Brain pericyte (primary cell): ENCODE measurements at regions not wholly inside any gene's neighbourhood (a gene's known extent, or its start where the extent isn't known, plus 50 kb on each side); places are given as distances from the start of the nearest gene placed in this dataset.
"Not testable (repeated sequence)": the region's sequence is repeated elsewhere in the genome, so short reads cannot be mapped to it uniquely, and the experiment has no call there.

Experiments used
- DNase-seq: peaks from one replicate; pipeline ENCODE4 v3.0.0-alpha.2; 2012; ENCODE audit warnings: low read depth, low spot score

DNA sequence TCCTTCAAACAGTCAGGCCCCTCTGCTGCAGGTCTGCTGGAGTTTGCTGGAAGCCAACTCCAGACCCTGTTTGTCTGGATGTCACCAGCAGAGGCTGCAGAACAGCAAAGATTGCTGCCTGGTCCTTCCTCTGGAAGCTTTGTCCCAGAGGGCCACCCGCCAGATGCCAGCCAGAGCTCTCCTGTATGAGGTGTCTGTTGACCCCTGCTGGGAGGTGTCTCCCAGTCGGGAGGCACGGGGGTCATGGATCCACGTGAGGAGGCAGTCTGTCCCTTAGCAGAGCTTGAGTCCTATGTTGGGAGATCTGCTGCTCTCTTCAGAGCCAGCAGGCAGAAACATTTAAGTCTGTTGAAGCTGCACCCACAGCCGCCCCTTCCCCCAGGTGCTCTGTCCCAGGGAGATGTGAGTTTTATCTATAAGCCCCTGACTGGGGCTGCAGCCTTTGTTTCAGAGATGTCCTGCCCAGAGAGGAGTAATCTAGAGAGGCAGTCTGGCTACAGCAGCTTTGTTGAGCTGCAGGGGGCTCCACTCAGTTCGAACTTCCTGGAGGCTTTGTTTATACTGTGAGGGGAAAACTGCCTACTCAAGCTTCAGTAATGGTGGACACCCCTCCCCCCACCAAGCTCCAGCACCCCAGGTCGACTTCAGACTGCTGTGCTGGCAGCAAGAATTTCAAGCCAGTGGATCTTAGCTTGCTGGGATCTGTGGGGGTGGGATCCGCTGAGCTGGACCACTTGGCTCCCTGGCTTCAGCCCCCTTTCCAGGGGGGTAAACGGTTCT lies 72.1 kb downstream of the OGFRL1 start:
- DNase-seq, result not testable (repeated sequence)

DNA sequence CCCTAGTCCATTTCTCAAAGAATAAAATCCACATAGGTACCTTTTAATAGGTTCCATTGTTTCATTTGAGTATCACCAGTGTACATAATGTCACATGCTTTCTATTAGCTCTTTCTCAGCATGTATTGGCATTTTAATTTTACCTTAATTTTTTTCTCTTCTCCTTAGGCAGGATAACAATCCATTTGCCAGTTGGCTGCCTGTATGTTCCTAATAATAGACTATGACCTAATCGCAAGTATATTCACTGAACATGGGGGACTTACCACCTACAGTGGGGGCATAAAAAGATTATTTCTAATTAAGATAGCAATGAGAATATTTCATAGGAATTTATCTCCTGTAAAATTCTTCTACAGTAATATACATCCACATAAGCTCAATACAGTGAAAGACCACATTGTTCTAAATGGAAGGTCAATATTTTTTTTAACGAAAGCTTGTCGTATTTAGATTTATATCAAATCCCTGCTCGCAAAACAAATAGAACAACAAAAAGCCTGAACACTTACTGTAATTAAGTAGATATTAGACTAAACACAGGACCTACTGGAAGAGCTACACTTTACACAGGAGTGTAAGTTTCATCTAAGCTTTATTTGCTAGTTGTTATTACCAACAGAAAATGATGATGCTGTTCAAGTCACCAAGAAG lies 76.4 kb downstream of the OGFRL1 start:
- no peak for DNase-seq

DNA sequence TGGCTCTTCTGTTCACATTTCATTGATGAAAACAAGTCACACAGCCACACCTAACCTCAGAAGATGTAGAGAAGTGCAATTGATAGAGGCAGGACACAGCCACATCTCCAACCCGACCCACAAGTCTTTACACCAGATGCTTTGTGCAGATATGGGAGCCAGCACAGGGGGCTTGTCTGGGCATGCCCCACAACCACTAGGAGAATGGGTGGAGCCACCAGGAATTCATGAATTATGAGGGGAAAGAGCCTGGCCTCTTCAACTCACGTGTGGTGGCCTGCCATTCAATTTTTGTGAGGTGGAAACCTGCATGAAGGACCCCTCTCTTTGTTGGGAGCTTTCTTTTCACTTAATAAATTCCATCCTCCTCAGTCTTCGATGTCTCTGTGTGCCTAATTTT lies 79.1 kb downstream of the OGFRL1 start:
- no peak for DNase-seq

DNA sequence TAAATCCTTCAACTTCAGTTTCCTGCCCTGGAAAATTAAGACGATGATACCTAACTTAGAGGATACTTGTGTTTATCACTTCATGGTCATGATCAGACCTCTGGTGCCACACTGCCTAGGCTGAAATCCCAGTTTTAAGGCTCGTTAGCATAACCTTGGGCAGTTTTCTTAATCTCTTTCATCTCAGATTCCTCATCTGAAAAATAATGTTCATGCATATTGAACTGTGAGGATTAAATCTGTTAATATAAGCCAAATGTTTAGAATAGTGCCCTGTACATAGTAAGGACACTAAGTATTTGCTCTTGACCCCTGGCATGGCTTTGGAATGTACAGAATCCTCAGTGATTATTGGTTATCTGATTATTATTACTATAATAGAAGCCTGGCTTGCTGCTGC lies 79.7 kb downstream of the OGFRL1 start:
- DNase-seq, result no peak

DNA sequence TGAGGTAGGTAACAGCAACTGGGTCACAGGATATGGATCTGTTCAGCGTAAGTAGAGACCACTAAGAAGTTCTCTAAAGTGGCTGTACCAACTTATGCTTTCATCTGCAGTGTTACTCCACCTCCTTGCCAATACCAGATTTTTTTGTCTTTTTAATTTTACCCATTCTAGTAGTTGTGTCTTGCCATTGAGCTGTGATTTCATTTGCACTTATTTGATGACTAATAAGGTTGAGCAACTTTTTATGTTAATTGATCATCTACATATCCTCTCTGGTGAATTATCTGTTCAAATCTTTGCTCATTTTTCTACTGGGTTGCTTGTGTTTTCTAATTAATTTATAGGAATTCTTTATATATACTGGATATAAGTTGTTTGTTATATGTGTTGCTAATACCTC lies 82.9 kb downstream of the OGFRL1 start:
- no peak for DNase-seq

DNA sequence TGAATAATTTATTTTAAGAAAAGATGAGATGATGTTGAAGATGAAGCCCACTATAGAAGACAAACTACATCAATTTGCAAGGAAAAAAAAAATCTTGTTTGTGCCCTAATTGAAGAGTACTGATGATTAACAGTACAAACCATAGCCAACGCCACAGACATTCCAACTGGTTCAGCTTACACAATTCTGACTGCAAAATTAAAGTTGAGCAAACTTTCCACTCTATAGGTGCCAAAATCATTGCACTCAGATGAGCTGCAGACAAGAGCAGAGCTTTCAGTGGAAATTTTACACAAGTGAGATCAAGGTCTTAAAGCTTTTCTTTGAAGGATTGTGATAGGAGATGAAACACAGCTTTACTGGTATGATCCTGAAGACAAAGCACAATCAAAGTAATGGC lies 85.3 kb downstream of the OGFRL1 start:
- no peak for DNase-seq

DNA sequence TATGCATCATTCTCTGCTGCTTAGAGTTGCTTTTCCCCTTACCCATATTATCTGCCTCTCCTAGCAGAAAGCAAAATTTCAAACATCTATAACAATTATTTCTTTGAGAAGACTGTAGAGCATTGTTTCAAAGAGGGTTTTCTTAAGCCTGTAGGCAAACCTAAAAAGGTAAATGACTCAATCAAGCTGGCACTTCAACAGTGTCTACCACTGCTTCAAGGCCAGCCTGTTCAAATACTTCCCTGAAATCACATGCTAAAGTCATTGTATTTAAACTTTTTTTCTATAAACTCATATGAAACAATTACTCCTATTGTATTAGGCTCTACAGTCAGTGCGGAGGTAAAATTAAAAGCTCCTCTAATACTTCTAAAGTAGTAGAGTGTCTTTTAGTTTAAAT lies 87.1 kb downstream of the OGFRL1 start:
- no peak for DNase-seq

DNA sequence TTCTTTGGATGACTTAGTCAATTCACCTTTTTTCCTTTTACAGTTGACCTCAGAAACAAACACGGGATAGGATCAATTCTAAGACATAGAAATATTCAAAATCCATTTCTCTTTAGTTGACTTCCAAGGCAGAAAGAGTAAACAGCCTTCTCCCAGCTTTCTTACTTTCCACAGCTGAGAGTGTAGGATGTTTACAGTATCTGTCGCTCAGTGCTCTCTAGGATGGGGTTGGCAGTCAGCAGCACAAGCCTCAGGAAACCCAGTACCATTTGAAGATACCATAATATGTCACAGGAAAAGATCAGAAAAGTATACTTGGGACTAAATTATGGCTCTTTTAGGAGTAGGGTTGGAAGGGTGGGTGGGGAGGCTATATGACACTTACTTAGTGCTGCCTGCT lies 88.2 kb downstream of the OGFRL1 start:
- no peak for DNase-seq

DNA sequence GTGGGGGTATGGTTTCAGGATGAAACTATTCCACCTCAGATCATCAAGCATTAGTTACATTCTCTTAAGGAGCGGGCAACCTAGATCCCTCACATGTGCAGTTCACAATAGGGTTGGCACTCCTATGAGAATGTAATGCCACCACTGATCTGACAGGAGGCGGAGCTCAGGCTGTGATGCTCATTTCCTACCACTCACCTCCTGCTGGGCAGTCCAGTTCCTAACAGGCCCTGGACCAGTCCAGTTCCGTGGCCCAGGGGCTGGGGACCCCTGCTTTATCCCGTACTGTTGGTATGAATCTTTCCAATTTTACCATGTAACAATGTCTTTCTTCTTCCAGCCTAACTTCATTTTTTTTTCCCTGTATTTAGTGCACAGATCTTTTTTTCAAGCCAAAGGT lies 94.9 kb downstream of the OGFRL1 start:
- DNase-seq, result no peak

DNA sequence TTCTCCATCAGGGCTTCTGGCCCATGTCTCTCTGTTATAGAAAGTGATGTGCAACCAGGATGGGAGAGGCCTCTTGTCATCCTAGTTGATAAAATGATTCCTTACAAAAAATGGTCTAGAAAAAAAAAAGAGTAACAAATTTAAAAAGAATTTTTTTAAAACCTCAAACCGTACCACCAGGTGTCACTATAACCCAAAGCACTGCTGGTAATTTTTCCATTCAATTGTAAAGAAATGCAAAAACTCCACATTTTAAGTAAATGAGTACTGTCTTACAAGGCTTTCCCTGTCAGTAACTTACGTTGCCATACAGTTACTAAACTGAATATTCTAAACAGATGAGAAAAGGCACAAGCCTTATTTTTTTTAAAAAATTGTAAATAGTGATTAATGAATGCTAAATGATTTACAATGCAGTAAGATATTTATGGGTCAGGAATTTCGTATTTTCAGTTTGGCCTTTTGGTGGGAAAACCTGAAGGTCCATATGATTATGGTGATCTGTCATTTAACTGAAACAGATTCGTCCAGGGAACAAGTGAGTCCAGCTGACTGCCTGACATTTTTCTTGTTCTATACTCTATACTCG lies 95.4 kb downstream of the OGFRL1 start:
- no peak for DNase-seq

DNA sequence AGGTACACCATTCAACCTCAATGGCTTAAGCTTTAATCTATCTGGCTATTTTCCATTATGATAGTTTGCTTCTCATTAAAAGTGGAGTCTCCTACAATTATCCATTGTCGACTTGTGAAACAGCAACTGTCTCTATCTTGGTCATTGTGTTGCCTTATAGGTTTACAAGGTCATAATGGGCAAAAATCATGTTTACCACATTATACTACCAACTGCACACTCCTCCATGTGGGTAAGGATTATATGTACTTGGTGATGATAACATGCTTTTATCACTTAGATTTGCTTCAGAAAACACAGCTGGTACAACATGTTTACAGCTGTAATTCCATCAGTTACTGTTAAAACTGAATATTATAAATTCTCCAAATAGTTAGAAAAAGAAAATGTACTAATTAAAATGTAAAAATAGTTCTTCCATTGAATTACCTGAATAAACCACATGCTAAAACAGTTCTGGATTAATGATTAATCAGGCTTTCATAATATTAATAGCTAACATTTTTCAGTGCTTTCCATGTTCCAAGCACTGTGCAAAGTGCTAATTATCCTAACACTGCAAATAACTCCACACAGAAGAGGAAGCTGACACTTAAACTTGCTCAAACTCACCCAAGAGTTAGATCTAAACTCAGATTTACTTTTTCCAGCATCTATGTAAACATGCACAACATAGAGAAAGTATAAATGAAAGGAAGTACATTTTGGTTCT lies 96.7 kb downstream of the OGFRL1 start:
- no peak for DNase-seq

DNA sequence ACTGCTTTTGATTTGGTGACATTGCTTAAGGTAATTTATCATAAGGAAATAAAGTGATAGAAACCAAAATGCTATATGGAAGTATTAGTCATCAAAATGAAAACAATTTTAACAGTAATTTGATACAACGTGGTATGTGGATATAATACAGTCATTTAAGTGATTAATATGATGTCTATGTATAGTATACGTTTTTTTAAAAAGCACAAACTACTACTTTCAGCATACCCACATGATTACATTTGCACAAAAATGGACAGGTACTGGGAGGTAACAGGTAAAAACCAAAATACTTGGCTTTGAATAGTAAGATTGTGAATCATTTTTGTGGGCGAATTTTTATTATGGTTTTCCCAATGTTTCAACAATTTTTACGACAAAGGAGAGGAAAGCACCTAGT lies 97.6 kb downstream of the OGFRL1 start:
- DNase-seq, result no peak

DNA sequence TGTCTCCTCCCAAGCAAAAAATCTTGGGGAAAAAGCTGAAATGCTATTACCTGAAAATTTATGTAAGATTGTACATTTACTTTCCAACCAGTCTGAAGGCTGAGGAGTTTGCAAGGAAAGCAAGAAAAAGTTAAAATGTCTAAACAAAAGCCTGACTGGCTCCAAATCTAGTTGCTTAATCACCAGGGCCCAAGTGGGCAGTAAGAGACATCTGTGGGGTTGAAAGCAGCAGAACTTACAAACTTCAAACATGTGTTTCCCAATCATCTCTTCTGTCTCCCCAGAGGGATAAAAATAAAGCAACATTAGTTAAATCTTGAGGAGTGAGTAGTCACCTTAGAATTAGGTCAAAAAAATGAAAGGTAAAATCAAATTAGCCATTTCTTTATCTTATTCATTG lies 98.6 kb downstream of the OGFRL1 start:
- no peak for DNase-seq

DNA sequence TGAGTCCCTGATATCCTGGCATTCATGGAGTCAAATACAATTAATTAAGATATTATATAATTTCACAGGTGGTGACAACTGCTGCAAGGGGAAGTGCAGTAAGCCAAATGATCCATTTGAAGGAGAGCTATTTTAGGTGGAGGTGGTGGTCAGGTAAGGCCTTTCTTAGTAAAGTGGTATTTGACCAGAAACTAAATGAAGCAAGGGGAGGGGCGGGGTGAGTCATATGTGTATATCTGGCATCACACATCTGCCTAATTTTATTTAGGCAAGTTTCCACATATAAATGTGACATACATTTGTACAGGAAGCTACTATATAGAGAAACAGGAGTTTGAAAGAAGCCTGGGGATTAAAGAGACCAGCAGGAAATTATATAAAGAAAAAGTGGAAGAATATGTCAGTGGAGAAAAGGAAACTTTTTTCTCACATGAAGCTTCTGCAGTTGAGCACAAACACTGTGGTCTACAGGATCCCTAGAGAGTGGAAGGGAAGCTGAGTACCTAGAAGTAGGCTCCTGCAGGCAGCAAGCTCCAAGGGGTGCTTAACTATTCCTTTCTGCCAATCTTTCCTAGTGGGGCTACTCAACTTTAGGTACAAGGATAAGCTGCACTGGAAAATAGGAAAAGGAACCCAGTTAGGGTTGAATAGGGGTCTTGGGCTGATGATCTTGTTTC lies 99.6 kb downstream of the OGFRL1 start:
- no peak for DNase-seq

DNA sequence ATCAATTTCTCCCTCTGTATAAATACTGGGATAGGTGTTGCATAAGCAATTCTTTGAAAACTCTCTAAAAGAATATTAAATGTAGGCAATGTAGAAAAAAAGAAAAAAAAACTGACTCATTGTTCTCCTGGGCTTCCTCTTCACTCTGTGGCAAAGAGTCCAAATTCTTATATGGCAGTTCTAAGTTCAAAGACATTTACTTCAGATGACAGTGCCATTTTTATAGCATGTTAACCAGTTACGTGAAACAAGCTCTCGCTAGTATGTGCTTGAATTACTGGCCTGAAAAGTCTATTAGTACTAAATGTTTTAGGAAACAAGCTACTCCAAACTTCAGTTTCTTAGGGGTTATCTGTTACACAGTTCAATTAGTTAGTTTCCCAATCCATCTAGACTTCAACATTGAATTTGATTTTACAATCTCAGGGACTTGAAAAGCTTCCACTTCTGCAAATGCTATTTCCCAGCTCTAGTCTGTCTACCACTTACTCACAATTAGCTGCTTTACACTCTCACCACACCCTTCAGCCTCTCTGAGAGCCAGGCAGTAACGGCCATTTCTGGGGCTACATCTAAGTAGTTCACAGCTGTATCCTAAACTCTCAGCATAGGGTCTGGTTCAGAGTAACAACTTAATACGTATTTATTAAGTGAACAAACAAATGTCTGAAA lies 100.4 kb downstream of the OGFRL1 start:
- DNase-seq, result no peak

DNA sequence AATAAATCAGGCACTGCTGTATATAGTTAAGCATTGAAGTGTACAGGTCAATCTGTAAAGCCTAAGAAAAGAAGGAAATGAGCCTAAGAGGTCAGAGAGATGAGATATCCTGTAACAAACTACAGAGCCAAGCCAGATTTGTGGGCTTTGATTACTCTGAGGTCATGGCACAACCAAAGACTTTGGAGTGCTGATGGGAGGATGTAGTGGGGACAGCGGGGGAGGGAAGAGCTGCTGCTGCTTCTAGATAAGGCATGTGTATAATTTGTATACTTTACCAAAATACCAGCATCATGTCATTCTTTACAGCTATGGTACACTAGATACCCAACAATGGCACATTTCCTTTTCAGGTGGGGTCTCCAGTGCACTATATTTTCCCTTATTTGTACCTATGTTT lies 102.5 kb downstream of the OGFRL1 start:
- DNase-seq, result no peak

DNA sequence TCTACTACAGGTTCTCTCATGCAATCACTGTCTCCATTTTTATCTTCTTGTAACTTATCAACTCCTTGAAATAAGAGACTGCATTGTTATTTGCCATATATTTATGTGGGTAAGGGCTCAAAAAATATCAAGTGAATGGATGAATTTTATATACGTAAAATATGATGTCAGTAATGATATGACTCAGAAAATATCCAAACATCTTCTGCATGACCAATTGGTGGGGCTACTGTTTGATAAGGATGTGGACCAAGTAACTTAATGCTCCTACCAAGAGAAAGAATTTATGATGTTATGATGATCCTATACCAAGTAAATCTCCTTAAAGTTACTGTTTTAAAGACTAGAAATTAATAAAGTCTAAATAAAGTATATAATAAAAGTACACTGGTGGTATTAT lies 103.7 kb downstream of the OGFRL1 start:
- no peak for DNase-seq

DNA sequence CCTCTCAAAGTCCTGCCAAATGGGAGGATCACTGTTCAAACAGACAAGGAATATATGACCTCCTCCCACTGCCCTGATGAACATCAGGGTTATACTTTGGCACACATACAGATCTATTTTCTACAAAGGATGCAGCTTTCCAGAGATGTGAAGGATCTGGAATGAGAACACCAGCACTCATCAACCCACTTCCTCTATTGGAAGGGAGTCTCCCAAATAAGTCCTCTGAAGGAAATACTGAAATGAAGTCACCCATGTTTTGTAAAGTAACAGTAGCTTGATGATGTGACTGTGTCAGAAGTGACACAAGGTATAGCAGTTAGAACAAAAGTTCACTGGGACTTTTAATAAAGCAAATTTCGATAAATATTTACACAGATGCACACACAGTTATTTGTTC lies 104.9 kb downstream of the OGFRL1 start:
- no peak for DNase-seq

DNA sequence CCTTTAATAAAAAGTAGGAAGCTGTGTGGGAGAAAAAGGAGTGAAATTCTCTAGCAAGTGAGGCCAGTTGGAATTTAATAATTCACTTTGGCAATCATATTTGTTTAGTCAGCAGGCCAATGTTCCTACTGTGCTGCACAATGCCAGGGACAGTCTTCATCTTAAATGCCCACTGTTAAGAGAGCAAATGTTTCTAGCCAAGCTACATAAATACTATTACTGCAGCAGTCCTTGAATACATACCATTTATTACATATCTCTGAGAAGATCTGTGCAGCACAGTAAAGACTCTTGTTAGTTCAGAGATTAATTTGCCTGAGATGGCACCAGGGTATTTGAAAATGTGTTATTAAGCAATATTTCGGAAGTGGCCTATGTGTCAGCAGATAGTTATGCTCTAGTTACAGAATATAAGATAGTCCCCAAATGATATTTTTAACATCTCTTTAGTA lies 105.4 kb downstream of the OGFRL1 start:
- DNase-seq, result no peak

DNA sequence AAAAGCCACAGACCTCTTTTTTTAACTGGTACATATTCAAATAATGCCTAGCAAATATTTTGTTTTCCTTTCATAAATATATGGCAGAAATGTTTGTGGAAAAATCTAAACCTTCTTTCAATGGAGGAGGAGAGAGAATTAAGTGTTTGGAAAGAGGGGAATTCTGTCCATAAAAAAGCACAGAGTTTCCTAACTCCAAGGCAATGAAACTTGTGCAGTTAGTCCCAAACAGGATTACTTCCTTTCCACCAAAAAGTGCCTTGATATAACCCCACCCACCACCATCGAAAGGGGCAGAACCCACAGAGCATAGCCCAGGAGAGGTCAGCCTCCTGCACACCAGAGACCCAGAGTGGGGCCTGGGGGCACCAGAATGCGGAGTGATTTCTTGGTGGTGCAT lies 106.3 kb downstream of the OGFRL1 start:
- DNase-seq, result no peak

DNA sequence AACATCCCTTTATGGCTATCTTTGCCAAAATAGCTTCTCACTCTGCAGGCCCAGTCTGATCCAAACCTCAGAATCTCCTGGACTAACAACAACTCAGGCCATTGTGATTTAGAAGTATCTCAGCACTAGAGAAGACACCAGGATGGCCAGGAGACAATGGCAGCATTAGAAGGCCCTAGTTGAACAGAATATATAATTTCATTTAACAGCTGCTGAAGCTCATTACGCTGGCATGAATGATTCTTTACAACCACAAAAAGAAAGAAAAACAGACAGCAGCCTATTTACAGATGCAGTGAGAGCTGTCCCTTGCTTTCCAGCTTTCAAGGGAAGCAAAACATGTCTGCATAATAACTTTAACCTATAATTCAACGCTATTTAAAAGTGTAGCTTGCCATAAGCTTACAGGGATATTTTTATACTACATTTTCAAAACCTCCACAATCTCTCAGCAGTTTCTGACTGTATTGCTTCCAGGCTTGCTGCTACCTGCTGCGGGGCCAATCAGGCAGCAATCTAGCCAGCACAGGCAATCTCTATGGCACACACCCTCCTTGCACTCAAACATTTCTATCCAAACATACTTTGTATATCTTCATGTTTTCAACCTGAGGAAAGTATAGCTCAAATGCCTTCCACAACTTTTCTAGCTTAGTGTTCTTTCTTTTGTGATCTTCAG lies 107.3 kb downstream of the OGFRL1 start:
- DNase-seq, result no peak
